ENCODE measurements at regions not wholly inside any gene's neighbourhood (a gene's known extent, or its start where the extent isn't known, plus 50 kb on each side); places are given as distances from the start of the nearest gene placed in this dataset.

- TF ChIP-seq ARNT2 (CRISPR knock-in tag; IDR thresholded peaks at IDR 0.05; ENCODE audit: low read depth) = no peak
- TF ChIP-seq THAP7 (CRISPR knock-in tag; IDR thresholded peaks at IDR 0.05) = no peak
- TF ChIP-seq ZNF260 (CRISPR knock-in tag; IDR thresholded peaks at IDR 0.05; ENCODE audit: borderline replicate concordance, low read depth) = no peak
- TF ChIP-seq, protein P1, sequence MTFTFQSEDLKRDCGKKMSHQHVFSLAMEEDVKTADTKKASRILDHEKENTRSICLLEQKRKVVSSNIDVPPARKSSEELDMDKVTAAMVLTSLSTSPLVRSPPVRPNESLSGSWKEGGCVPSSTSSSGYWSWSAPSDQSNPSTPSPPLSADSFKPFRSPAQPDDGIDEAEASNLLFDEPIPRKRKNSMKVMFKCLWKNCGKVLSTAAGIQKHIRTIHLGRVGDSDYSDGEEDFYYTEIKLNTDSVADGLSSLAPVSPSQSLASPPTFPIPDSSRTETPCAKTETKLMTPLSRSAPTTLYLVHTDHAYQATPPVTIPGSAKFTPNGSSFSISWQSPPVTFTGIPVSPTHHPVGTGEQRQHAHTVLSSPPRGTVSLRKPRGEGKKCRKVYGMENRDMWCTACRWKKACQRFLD (CRISPR knock-in tag; IDR thresholded peaks at IDR 0.05; ENCODE audit: borderline replicate concordance) = no peak
- no peak for TF ChIP-seq ATF7 (IDR thresholded peaks at IDR 0.05)
- no peak for TF ChIP-seq ATF7 (CRISPR knock-in tag; IDR thresholded peaks at IDR 0.05)
- TF ChIP-seq ZNF446 (CRISPR knock-in tag; IDR thresholded peaks at IDR 0.05) = no peak
- TF ChIP-seq HHEX (CRISPR knock-in tag; IDR thresholded peaks at IDR 0.05) = no peak
- TF ChIP-seq ZNF124 (CRISPR knock-in tag; IDR thresholded peaks at IDR 0.05) = peak; percentile 85; the same call in 1 of the 2 replicates
- TF ChIP-seq NFE2L2 (IDR thresholded peaks at IDR 0.05; ENCODE audit: low read length) = peak; percentile 85
- no peak for TF ChIP-seq ZNF768 (CRISPR knock-in tag; IDR thresholded peaks at IDR 0.05)
- TF ChIP-seq ZNF24 (IDR thresholded peaks at IDR 0.05) = no peak
- no peak for TF ChIP-seq ZSCAN20 (CRISPR knock-in tag; IDR thresholded peaks at IDR 0.05; ENCODE audit: borderline replicate concordance)
- TF ChIP-seq ZNF20 (CRISPR knock-in tag; IDR thresholded peaks at IDR 0.05) = no peak
- TF ChIP-seq ZNF337 (CRISPR knock-in tag; IDR thresholded peaks at IDR 0.05; ENCODE audit: borderline replicate concordance, low read depth) = no peak
- TF ChIP-seq, protein P2, sequence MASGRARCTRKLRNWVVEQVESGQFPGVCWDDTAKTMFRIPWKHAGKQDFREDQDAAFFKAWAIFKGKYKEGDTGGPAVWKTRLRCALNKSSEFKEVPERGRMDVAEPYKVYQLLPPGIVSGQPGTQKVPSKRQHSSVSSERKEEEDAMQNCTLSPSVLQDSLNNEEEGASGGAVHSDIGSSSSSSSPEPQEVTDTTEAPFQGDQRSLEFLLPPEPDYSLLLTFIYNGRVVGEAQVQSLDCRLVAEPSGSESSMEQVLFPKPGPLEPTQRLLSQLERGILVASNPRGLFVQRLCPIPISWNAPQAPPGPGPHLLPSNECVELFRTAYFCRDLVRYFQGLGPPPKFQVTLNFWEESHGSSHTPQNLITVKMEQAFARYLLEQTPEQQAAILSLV (CRISPR knock-in tag; IDR thresholded peaks at IDR 0.05; ENCODE audit: borderline replicate concordance) = no peak
- TF ChIP-seq CERS6 (CRISPR knock-in tag; IDR thresholded peaks at IDR 0.05) = no peak
- TF ChIP-seq TBP (CRISPR knock-in tag; IDR thresholded peaks at IDR 0.05) = no peak
- TF ChIP-seq PHF8 (CRISPR knock-in tag; IDR thresholded peaks at IDR 0.05) = no peak
- TF ChIP-seq MIXL1 (CRISPR knock-in tag; IDR thresholded peaks at IDR 0.05) = peak; percentile 75; the same call in 1 of the 2 replicates
- no peak for TF ChIP-seq ZNF879 (CRISPR knock-in tag; IDR thresholded peaks at IDR 0.05)
- TF ChIP-seq ZNF563 (CRISPR knock-in tag; IDR thresholded peaks at IDR 0.05) = no peak
- no peak for TF ChIP-seq MED8 (CRISPR knock-in tag; IDR thresholded peaks at IDR 0.05; ENCODE audit: insufficient replicate concordance)
- TF ChIP-seq, protein P3, sequence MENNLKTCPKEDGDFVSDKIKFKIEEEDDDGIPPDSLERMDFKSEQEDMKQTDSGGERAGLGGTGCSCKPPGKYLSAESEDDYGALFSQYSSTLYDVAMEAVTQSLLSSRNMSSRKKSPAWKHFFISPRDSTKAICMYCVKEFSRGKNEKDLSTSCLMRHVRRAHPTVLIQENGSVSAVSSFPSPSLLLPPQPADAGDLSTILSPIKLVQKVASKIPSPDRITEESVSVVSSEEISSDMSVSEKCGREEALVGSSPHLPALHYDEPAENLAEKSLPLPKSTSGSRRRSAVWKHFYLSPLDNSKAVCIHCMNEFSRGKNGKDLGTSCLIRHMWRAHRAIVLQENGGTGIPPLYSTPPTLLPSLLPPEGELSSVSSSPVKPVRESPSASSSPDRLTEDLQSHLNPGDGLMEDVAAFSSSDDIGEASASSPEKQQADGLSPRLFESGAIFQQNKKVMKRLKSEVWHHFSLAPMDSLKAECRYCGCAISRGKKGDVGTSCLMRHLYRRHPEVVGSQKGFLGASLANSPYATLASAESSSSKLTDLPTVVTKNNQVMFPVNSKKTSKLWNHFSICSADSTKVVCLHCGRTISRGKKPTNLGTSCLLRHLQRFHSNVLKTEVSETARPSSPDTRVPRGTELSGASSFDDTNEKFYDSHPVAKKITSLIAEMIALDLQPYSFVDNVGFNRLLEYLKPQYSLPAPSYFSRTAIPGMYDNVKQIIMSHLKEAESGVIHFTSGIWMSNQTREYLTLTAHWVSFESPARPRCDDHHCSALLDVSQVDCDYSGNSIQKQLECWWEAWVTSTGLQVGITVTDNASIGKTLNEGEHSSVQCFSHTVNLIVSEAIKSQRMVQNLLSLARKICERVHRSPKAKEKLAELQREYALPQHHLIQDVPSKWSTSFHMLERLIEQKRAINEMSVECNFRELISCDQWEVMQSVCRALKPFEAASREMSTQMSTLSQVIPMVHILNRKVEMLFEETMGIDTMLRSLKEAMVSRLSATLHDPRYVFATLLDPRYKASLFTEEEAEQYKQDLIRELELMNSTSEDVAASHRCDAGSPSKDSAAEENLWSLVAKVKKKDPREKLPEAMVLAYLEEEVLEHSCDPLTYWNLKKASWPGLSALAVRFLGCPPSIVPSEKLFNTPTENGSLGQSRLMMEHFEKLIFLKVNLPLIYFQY (CRISPR knock-in tag; IDR thresholded peaks at IDR 0.05; ENCODE audit: borderline replicate concordance) = no peak
These were observed 270.5 kb downstream of the ACTR3 start (continued) for GRCh38 chr2:114160263-114160981.
